SK-N-DZ (cell line): ENCODE measurements at regions not wholly inside any gene's neighbourhood (a gene's known extent, or its start where the extent isn't known, plus 50 kb on each side); places are given as distances from the start of the nearest gene placed in this dataset.
A peak's percentile ranks its signal among the peaks of the same experiment; 100 is the strongest.

Source experiments
- DNase-seq: peaks from one replicate; pipeline ENCODE4 v3.0.0-alpha.2; 2015; ENCODE audit warnings: low spot score

GRCh38 chr19:27759896-27760295 lies 1453.1 kb downstream of the UQCRFS1 start:
- DNase-seq = no peak

- DNase-seq = no peak
Measured at GRCh38 chr19:27758626-27759505, 1454.1 kb downstream of the UQCRFS1 start.

GRCh38 chr19:27754700-27755099 lies 1458.3 kb downstream of the UQCRFS1 start:
- DNase-seq = no peak

- DNase-seq = no peak
Measured at GRCh38 chr19:27753622-27754021, 1459.3 kb downstream of the UQCRFS1 start.

- no peak for DNase-seq
Measured at GRCh38 chr19:27752530-27753184, 1460.3 kb downstream of the UQCRFS1 start.

- no peak for DNase-seq
Measured at GRCh38 chr19:27751044-27751391, 1461.9 kb downstream of the UQCRFS1 start.

GRCh38 chr19:27750391-27751043 lies 1462.4 kb downstream of the UQCRFS1 start:
- DNase-seq = no peak

- no peak for DNase-seq
Measured at GRCh38 chr19:27748551-27749152, 1464.3 kb downstream of the UQCRFS1 start.

- DNase-seq = peak; percentile 10
Measured at GRCh38 chr19:27746691-27747380, 1466.1 kb downstream of the UQCRFS1 start.

GRCh38 chr19:27745978-27746542 lies 1466.9 kb downstream of the UQCRFS1 start:
- DNase-seq = no peak

- no peak for DNase-seq
Measured at GRCh38 chr19:27744926-27745768, 1467.8 kb downstream of the UQCRFS1 start.

GRCh38 chr19:27742041-27742440 lies 1470.9 kb downstream of the UQCRFS1 start:
- no peak for DNase-seq

GRCh38 chr19:27741236-27741635 lies 1471.7 kb downstream of the UQCRFS1 start:
- DNase-seq = no peak

GRCh38 chr19:27740396-27740795 lies 1472.6 kb downstream of the UQCRFS1 start:
- DNase-seq = no peak

- DNase-seq = no peak
Measured at GRCh38 chr19:27738569-27739193, 1474.3 kb downstream of the UQCRFS1 start.

- no peak for DNase-seq
Measured at GRCh38 chr19:27736225-27736624, 1476.7 kb downstream of the UQCRFS1 start.

GRCh38 chr19:27735314-27735713 lies 1477.6 kb downstream of the UQCRFS1 start:
- DNase-seq = no peak

GRCh38 chr19:27734496-27735220 lies 1478.3 kb downstream of the UQCRFS1 start:
- DNase-seq = no peak
